Suprapubic skin (tissue), 4 donors: ENCODE measurements at regions not wholly inside any gene's neighbourhood (a gene's known extent, or its start where the extent isn't known, plus 50 kb on each side); places are given as distances from the start of the nearest gene placed in this dataset.

Experiments used
- DNase-seq, 2 donors: peaks; one replicate each; pipeline ENCODE4 v3.0.0-alpha.2; 2019; ENCODE audit warnings: low spot score in 2 of 2
- H3K27ac ChIP-seq: fragments of 200-600 bp; sonication (generic); one replicate; pipeline ENCODE4 v1.5.1; 2019
- H3K27me3 ChIP-seq: fragments of 200-600 bp; sonication (generic); one replicate; pipeline ENCODE4 v1.5.1; 2019
- H3K36me3 ChIP-seq: fragments of 200-600 bp; sonication (generic); one replicate; pipeline ENCODE4 v1.5.1; 2019
- H3K4me1 ChIP-seq: fragments of 200-600 bp; sonication (generic); one replicate; pipeline ENCODE4 v1.5.1; 2019
- H3K4me3 ChIP-seq: fragments of 200-600 bp; sonication (generic); one replicate; pipeline ENCODE4 v1.5.1; 2019; ENCODE audit warnings: mild to moderate bottlenecking
- H3K9me3 ChIP-seq: fragments of 200-600 bp; sonication (generic); one replicate; pipeline ENCODE4 v1.5.1; 2019
- CTCF ChIP-seq, 2 donors: fragments of 200-600 bp in 1 of 2; fragments of 450-650 bp in 1 of 2; sonication (generic) in 1 of 2; IDR thresholded peaks; one replicate each; pipeline ENCODE4 v1.5.1; 2016 to 2019; ENCODE audit warnings: antibody characterized with exemption in 2 of 2, mild to moderate bottlenecking in 1 of 2, moderate library complexity in 1 of 2
- EP300 ChIP-seq: sonication (generic); formaldehyde crosslinking; IDR thresholded peaks from one replicate; pipeline ENCODE4 v1.6.1; 2017; ENCODE audit warnings: antibody characterized with exemption
- POLR2A ChIP-seq, 2 donors: fragments of 450-650 bp; IDR thresholded peaks; one replicate each; pipeline ENCODE4 v1.6.1; 2017; ENCODE audit warnings: antibody characterized with exemption in 2 of 2, mild to moderate bottlenecking in 2 of 2, moderate library complexity in 2 of 2
- POLR2AphosphoS5 ChIP-seq, 3 donors: sonication (generic); formaldehyde crosslinking; IDR thresholded peaks; one replicate each; pipeline ENCODE4 v1.6.1; 2017; ENCODE audit warnings: antibody characterized with exemption in 3 of 3
- WGBS: methylation state at CpG from one replicate; pipeline ENCODE4 v1.1.5; 2018; 5-methylcytosine and 5-hydroxymethylcytosine counted together

GRCh38 chr1:106268070-106268469 is 788.4 kb upstream of the PRMT6 start:
- H3K4me3 ChIP-seq: no peak overlapping the region
- no peaks in the 10 kb centered on the region for H3K9me3 ChIP-seq
- 37% methylated on average over 5 of the region's 5 CpGs for WGBS
- no peaks in the 10 kb centered on the region for H3K36me3 ChIP-seq
- no peak overlapping the region for H3K27ac ChIP-seq
- H3K4me1 ChIP-seq: no peaks in the 10 kb centered on the region
- TF ChIP-seq CTCF (IDR thresholded peaks at IDR 0.05) (no peak), POLR2A (IDR thresholded peaks at IDR 0.05) (no peak)
- no peak for DNase-seq
- no peaks in the 10 kb centered on the region for H3K27me3 ChIP-seq

GRCh38 chr1:106276871-106277270 is 779.6 kb upstream of the PRMT6 start:
- Histone ChIP-seq H3K4me3 (no peak overlapping the region), H3K36me3 (no peaks in the 10 kb centered on the region), H3K4me1 (no peaks in the 10 kb centered on the region), H3K9me3 (no peaks in the 10 kb centered on the region), H3K27ac (no peak overlapping the region), H3K27me3 (no peaks in the 10 kb centered on the region)
- WGBS: 63% methylated on average over 1 of the region's 1 CpG
- no peak for DNase-seq
- no peak for TF ChIP-seq POLR2A (IDR thresholded peaks at IDR 0.05)
- no peak for TF ChIP-seq POLR2AphosphoS5 (IDR thresholded peaks at IDR 0.05)
- TF ChIP-seq CTCF (IDR thresholded peaks at IDR 0.05): no peak
- no peak for TF ChIP-seq EP300

- Histone ChIP-seq H3K36me3 (no peaks in the 10 kb centered on the region), H3K9me3 (no peaks in the 10 kb centered on the region), H3K27me3 (no peaks in the 10 kb centered on the region), H3K4me1 (no peaks in the 10 kb centered on the region), H3K27ac (no peak overlapping the region), H3K4me3 (no peak overlapping the region)
- DNase-seq: no peak
- TF ChIP-seq EP300: no peak
- TF ChIP-seq POLR2AphosphoS5 (IDR thresholded peaks at IDR 0.05): no peak
- TF ChIP-seq POLR2A (IDR thresholded peaks at IDR 0.05): no peak
- TF ChIP-seq CTCF (IDR thresholded peaks at IDR 0.05): no peak
- WGBS: 86% methylated on average over 4 of the region's 4 CpGs
Measured at GRCh38 chr1:106277786-106278185, 778.7 kb upstream of the PRMT6 start.

- Histone ChIP-seq H3K9me3 (no peaks in the 10 kb centered on the region), H3K4me1 (no peaks in the 10 kb centered on the region), H3K4me3 (no peak overlapping the region), H3K36me3 (no peaks in the 10 kb centered on the region), H3K27ac (no peak overlapping the region), H3K27me3 (no peaks in the 10 kb centered on the region)
- WGBS: 43% methylated on average over 2 of the region's 2 CpGs
- no peak for TF ChIP-seq POLR2AphosphoS5 (IDR thresholded peaks at IDR 0.05)
- TF ChIP-seq CTCF (IDR thresholded peaks at IDR 0.05): no peak
- no peak for TF ChIP-seq EP300
- TF ChIP-seq POLR2A (IDR thresholded peaks at IDR 0.05): no peak
- DNase-seq: no peak
Measured at GRCh38 chr1:106278716-106279115, 777.8 kb upstream of the PRMT6 start.

- Histone ChIP-seq H3K4me1 (no peaks in the 10 kb centered on the region), H3K9me3 (no peaks in the 10 kb centered on the region), H3K27ac (no peak overlapping the region), H3K27me3 (no peaks in the 10 kb centered on the region), H3K36me3 (no peaks in the 10 kb centered on the region), H3K4me3 (no peak overlapping the region)
- DNase-seq: no peak
- TF ChIP-seq POLR2A (IDR thresholded peaks at IDR 0.05) (no peak), POLR2AphosphoS5 (IDR thresholded peaks at IDR 0.05) (no peak), CTCF (IDR thresholded peaks at IDR 0.05) (no peak), EP300 (no peak)
- 81% methylated on average over 3 of the region's 3 CpGs for WGBS
Measured at GRCh38 chr1:106289265-106289928, 767.1 kb upstream of the PRMT6 start.
